Activated CD4-positive, alpha-beta T cell treated with anti-CD3 and anti-CD28 coated beads, Interleukin-10, Interleukin-2, amounts not matched to agents 100 ng/mL and 50 ng/mL, durations not matched to agents 16 hours and 8 hours (primary cell): ENCODE measurements at regions not wholly inside any gene's neighbourhood (a gene's known extent, or its start where the extent isn't known, plus 50 kb on each side); places are given as distances from the start of the nearest gene placed in this dataset.
"Not testable (repeated sequence)": the region's sequence is repeated elsewhere in the genome, so short reads cannot be mapped to it uniquely, and the experiment has no call there.

Source experiments
- DNase-seq: peaks from one replicate; pipeline ENCODE4 v3.0.0-alpha.2; 2020

DNA sequence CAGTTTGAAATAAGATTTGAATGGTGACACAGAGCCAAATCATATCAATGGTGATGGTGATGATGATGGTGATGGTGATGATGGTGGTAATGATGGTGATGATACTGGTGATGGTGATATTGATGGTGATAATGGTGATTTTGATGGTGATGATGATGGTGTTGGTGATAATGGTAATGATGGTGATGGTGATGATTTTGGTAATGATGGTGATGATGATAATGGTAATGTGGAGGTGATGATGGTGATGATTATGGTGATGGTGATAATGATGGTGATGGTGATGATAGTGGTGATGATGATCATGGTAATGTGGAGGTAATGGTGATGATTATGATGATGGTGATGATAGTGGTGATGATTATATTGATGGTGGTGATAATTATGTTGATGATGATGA, 311.9 kb upstream of the SFSWAP start:
- no peak for DNase-seq

DNA sequence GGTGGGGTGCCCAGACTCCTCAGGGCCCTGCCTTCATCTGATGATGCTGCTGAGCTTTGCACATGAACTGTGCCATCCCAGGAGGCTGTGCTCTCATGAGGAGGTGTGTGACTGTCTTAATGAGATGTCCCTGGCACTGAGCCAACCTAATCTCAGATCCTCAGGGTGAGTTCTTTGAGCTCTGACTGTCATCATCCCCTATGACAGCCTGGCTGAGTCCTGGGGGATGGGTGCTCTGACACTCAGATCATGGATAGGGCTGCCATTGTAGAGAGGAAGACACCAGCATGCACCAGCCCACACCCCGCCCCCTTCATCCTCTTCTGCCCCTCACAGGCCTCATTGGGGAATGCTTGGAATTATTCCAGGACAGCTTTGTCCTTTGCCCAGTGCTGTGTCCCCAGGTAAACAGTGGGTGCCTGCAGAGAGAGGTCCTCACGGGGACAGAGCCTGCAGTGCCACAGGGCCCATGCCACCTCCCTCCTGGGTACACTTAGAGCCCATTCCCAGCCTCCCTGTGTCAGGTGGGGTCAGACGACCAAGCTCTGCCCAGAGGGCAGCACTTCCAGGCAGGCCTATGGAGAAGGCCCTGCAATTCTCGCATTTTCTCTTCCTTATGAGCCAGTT, 310.1 kb upstream of the SFSWAP start:
- DNase-seq = not testable (repeated sequence)

DNA sequence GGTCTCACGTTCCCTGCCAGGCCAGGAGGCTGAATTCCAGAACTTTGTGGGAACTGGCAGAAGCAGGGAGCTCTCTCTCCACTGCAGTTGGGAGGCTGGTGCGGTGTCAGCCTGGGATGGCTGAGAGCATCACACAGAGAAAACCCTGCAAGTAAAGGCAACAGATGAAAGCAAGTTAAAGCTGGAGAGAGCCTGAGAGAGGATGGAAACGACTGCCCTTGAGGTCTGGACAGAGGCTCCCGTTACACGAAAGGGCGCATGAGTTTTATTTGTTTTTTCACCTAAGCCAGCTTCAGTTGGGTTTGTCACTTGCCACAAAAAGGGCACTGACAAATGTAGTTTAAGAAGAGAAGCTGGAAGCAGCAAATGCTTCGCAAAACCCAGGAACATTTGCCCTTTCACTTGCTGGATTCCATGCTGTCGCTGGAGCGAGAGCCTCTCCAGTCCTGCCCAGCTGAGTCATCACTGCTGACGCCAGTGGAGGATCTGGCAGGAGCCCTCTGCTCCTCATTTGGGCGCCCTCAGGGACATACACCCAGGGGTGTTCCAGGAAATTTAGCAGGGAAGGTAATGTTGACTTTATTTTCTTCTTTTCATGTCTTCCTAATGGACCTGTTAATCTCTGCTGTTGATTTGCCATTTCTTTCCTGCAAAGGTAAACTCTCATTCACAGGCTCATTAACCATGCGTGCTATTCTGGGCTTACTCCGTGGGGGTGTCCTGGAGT, 308.8 kb upstream of the SFSWAP start:
- not testable (repeated sequence) for DNase-seq

DNA sequence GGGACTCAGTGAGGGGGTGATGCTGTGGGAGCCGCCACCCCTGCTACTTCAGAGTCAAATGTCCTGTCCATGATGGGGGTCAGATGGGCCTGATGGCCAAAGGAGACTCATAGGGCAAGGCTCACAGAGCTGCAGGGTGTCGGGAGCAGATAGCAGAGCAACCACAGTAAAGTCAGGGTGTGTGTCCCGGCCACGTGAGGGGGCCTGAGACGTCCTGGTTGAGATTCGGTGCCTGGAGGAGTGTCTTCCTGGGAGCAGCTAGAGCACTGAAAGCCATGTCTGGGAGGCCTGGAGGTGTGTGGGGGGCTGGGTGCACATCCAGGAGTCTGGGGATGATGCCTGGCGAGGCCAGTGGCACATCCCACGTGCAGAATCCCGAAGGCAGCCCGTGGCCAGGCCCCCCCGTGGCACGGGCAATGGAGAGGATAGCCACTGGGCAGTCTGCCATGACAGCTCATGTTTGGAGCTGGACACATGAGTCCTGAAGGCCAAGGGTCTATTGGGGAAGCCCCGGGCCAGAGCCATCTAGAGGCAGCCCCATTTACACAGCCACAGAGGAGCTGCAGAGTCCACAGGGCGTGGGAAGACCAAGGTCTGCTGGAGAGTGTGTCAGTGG, 308.0 kb upstream of the SFSWAP start:
- DNase-seq = no peak

DNA sequence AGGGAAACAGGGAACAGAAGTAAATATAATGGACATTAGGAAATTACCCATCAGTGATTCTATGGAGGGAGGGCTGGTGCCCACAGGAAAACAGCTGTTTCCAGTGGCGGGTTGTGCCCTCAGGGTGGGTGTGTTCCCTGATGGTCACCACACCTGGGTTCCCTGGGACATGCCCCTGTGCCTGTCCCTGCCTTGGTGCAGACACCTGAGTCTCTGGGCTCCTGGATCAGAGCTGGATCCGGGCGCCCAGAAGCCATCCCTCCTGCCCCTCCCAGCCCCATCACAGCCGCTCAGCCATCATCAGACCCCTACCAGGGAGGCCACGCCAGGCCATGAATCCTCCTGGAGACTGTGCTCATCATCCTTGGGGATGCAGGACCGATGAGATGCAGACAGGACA, 307.2 kb upstream of the SFSWAP start:
- DNase-seq = no peak

DNA sequence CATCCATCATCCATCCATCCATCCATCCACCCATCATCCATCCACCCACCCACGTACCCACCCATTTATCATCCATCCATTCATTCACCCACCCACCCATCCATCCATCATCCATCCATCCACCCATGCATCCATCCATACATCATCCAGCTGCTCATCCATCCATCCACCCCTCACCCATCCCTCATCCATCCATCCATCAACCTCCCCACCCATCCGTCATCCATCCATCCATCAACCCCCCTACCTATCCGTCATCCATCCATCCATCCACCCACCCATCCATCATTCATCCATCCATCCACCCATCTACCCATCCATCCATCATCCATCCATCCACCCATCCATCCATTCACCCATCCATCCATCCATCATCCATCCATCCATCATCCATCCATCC, 306.2 kb upstream of the SFSWAP start:
- no peak for DNase-seq

DNA sequence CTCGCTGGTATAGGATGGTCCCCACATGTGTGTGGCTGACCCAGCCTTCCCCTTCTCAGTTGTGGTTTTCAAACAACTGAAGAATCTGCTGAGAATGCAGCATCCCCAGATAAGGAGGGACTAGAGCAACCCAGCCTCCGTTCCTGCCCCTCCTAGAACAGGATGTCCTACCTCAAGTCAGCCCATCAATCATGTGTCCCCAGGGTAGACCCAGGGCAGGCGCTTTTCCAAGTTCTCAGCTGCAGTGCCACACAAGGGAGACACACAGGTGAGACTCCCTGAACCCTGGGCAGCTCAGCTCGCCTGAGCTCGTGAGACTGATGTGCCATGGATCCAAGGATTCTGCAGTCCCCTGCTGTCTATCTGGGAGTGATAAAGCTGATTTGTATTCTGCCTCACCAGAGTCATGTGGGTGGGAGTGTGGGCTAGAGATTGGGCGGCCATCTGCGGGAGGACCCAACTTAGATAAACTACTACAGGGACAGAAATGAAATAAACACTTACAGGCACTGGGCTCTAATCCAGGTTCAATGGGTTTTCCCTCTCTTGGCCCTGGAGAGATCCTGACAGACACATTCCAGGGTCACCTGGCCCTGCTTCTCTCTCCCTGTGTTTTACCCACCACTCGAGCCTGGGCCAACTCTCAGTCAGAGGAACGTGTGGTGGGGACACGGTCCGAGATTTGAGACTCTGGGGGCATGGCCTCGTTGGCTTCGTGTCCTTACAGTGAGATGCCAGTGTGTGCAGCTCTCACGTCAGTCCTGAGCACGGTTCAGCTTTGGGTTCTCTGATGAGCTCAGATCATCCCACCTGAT, 303.5 kb upstream of the SFSWAP start:
- DNase-seq = no peak

DNA sequence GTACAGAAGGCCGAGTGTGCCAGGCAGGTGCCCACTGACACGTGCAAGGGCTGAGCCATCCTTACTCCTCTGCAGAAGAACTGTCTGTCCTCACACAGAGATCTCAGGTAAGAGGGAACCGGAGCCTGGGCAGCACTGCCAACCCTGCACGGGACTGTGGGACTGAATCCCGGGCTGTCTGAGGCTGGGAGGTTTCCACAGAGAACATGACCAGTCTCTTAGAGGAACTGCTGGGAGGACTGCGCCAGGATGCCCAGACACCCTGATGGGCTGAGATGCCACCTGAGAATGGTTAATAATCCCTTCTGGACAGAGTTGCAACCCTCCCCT, 302.9 kb upstream of the SFSWAP start:
- DNase-seq = no peak

DNA sequence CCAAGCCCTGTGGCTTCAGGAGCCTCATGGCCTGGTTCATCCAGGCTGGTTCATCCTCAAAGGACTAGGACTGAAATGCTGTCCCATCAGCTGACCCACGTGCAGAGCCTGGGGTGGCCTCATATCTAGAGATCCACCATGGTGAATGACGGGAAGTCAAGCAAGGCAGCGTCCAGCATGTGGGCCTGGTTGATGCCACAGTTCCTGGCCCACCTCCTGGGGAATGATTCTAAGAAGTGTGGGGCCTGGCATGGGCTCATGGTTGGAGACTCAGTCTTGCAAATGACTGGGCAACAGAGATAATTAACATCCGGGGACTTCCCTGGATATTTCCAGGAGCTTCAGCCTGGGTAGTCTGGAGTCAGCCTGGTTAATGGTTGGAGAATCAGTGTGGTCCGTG, 302.4 kb upstream of the SFSWAP start:
- no peak for DNase-seq

DNA sequence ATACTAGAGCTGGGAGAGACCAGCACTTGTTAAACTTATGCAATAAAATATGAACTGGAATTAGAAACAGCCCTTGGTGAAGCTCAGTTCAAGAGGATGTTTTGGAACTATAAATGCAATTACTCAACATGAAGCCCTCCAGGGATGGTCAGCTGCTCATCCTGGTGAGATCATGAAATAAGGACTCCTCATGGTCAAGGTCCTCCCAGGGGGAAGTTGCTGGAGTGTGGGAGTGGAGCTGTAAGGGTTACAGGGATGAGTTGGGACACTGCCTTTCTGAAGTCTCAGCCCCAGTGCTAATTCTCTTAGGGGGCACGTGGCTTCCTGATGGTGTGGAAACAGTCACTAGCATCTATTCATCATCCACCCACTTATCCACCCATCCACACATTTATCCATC, 301.7 kb upstream of the SFSWAP start:
- no peak for DNase-seq

DNA sequence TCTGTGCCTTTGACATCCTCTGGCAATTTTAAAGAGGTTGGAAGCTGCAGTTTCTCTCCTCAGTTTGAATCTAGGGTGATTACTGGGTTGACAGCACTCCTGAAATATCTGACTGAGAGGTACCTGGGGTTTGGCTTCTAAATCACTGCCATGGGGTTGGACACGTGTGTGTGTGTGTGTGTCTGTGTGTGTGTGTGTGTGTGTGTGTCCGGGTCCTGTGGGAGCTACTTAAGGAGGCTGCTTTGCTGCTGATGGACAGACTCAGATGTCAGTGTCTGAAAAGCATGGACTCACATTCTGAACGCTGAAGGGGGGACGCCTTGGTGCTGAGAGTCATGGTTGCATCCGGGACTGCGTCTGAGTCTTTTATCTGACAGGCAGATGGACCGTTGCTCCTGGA, 299.1 kb upstream of the SFSWAP start:
- not testable (repeated sequence) for DNase-seq

DNA sequence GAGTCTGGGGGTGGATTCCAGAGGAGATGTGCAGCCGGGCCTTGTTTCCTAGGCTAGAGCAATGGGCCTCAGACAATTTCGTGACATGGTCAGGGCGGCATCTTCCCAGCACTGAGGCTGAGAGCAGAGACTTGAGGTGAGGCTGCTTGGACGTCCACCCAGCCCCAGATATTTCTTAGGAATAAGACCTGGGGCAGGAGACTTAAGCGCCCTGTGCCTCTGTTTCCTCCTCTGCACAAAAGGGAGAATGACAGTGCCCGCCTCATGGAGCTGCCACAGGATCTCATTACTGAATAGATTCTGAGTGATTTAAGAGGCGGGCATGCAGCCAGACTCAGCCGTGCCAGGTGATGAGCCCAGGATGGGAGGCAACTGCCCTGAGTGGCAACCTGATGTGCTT, 297.9 kb upstream of the SFSWAP start:
- no peak for DNase-seq

DNA sequence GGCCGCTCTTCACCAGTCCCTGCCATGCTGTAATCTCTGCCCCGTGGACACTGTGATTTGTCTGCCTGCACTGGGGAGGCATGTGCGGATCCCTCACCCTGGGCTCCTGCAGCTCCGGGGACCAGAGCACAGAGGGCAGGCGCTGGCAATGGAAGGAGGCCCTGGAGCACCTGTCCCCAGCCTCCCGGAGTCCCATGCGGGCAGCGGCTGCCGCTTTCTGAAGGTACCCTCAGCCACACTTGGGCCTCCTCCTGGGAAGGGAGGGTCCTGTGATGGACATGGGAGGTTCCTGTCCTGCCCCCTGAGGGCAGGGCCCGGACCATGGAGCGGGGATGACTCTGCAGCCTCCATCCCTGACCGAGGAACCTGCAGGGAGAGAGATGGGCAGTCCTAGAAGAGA, 297.4 kb upstream of the SFSWAP start:
- DNase-seq = no peak

DNA sequence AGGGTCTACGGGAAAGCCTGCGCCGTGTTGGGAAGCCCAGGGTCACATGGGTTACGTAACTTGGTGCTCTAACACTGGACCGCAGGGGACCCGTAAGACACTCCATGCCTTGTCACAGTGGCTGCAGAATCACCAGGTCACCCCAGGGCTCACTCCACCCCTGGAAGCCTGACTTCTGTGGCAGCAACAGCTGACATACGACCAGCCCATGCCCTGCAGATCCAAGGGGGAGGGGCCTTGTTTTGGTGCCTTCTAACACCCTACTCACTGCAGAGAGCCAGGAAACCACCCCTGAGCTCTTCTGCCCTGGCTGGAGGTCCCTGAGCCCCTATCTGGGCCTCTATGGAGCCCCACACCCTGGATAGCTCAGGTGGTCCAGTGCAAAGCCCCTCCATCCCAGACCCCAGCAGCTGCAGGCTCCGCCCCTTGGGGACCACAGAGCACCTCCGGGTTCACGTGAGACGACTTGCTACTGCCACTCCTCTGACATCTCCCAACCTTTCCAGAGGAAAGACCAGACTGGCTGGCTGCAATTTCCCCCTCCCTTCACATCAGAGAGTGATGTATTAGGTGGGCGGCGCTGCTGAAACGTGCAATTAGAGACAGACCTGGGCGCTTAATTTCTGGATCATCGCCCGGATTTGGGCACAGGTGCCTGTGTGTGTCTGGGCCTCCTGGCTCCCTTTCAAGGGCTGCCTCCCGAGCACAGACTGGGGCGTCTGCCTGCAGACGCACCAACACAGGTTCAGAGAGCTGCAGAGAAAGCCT, 296.6 kb upstream of the SFSWAP start:
- not testable (repeated sequence) for DNase-seq

DNA sequence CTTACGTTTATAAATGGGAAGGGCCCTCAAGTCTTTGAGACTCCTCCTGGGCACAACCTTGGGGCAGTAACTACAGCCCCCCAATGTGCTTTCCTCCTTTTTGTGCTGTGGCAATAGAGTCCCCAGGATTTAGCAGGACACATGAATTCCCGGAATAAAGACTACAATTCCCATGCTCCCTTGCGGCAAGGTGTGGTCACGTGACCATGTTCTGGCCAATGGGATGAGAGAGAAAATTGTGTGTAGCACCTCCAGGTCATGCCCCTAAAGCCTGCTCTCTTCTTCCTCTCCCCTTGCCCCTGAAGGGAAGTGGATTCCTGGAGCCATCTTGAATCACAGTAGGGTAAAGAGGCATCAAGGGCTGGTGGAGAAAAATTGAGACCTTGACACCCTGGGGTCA, 295.1 kb upstream of the SFSWAP start:
- DNase-seq = peak; percentile 24

DNA sequence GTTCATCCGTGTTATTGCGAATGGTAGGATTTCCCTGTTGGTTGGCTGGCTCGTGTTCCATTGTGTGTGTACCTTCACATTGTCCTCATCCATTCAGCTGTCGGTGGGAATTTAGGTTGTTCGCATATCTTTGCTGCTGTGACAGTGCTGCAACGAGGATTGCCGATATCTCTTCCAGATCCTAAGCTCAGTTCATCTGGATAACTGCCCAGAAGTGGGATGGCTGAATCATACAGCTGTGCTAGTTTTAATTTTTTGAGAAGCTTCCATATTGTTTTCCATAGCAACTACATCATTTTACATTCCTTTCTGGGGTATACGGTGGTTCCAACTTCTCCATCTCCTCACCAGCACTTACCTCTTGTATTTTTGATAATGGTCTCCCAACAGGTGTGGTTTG, 292.8 kb upstream of the SFSWAP start:
- no peak for DNase-seq

DNA sequence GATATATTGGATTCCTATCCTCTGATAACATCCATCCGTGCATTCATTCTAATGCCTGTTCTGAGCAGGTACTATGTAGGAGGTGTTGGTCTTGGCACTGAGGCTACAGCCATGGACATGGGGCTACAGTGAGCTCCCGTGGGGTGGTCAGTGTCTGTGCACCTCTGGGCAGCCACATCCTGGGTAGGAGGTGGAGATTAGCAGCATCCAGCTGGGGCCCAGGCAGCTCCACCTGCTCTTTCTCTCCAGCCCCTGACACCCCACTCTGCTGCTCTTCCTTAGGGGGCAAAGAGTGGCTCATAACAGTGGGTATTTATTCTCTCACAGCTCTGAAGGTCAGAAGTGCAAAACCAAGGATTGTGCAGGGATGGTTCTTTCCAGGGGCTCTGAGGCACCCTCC, 292.0 kb upstream of the SFSWAP start:
- no peak for DNase-seq

DNA sequence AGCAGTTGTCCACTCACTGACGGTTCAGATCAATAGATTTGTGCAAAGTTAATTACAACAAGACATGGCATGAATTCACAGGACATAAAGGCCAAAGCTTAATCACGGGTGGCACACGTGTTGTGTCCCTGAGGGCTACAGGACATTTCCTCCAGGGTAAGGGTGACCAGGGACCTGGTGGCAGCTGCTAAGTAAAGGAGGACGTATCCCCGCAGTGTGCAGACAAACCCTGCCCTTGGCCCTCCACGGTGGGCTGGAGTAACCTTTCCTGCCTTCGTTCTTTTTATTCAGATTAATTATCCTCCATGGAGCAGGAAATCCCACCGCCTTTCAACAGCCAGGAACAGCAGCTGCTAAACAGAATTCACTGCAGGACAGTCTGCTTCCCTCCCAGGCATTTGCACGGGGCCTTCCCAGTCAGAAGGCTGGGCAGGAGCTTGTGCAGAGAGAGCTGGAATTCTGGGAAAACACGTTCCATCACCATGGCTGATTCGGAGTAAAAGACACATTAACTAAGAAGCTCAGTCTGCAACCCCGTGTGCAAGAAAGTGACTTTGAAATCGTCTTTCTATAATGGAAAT, 289.9 kb upstream of the SFSWAP start:
- DNase-seq = no peak

DNA sequence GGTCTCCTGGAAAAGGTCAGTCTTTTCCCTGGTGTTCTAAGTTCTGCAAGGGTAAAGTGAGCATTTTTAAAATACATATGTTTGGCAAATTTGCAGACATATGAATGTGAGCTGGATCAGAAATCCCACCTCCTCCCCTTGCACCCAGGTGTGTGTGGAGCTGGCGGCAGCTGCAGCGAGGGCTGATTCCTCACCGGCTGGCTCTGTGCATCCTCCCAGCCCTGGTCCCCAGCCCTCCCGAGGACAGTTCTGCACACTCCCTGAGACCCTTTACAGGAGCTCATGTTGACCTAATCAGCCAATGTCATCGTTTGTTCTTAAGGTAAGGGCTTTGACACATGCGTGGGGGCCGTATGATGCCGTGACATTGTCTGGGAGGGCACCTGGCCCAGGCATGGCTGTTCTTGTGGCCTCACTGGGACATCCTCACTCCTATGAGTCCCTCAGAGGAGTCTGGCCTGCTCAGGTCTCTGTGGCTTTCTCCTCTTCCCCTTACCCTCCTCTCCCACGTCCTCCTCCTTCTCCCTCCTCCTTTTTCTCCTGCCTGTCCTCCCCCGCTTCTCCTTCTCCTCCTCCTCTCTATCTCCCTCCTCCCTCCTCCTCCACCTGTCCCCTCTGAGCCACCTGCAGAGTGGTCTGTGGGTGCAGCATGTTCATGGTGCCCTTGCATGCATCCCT, 289.2 kb upstream of the SFSWAP start:
- DNase-seq = no peak

DNA sequence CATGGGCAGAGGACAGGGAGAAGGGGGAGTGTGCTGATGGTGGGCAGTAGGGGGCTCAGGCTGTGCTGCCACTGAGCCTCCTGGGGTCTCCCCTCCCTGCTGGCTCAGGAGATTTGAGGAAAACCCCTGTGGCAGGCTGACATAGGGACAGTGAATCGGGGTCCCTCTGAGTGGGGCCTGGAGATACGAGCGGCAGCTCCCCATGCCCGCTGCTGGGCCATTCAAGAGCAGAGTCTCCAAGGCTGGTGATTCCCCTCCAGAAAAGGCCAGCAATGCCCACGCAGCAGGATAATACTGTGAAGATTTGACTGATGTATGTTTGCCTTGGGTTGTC, 288.7 kb upstream of the SFSWAP start:
- DNase-seq = no peak

DNA sequence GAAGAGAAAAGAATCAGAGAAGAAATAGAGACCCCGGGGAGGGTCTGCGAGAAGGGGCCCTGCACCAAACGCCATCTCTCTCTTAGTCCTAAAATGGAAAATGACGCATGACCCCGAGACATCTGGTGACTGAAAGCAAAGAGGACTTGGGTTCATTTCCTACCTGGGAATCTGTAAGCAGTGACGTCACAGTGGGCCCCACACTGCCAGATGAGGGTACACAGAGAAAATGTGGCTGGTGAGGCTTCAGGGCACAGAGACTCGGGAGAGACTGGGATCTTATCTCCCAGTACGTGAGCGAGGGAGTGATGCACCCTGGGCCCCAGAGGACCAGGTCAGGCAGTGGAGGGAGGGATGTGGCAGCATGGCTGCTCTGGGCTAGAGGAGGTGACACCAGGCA, 288.1 kb upstream of the SFSWAP start:
- DNase-seq = no peak

DNA sequence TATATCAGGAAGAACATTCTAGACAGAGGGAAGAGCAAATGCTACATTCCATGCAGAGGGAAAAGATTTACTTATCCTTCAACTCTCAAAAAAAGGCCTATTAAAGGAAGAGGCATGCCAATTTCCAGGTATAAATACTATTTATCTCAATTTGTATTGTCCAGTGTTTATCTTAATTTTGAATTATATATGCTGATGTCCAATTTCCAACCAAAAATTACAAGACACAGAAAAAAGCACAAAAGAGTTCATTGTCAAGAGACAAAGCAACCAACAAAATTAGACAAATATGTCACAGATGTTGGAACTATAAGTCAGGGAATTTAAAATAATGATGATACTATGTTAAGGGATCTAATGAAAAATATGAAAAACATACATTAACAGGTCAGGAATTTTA, 286.6 kb upstream of the SFSWAP start:
- no peak for DNase-seq
